BJ (cell line): ENCODE measurements at regions not wholly inside any gene's neighbourhood (a gene's known extent, or its start where the extent isn't known, plus 50 kb on each side); places are given as distances from the start of the nearest gene placed in this dataset.

ENCODE experiments used
- CTCF ChIA-PET: fragments of 350-600 bp; formaldehyde crosslinking; extraction: SDS; loops from one replicate; lab custom pipeline; 2021; ENCODE audit warnings: antibody characterized with exemption, inconsistent platforms; lab: Yijun Ruan, JAX
- POLR2A ChIA-PET: fragments of 300-600 bp; sonication (Branson Sonifier 250); formaldehyde crosslinking; extraction: SDS; loops from one replicate; lab custom pipeline; 2021; ENCODE audit warnings: antibody characterized with exemption; lab: Charles Lee
- DNase-seq: peaks from one replicate; pipeline ENCODE4 v3.0.0-alpha.2; 2011; ENCODE audit warnings: low read depth
- H3K27me3 ChIP-seq: 2 replicates; pipeline ENCODE4 v1.6.0; 2011; ENCODE audit warnings: low read length; ENCODE audit not compliant: control insufficient read depth, insufficient read depth
- H3K36me3 ChIP-seq: 2 replicates; pipeline ENCODE4 v1.5.1; 2011; ENCODE audit warnings: low read length; ENCODE audit not compliant: control insufficient read depth, insufficient read depth
- H3K4me3 ChIP-seq: 2 replicates; pipeline ENCODE4 v1.5.1; 2011; ENCODE audit warnings: low read depth, mild to moderate bottlenecking, control low read depth, low read length
- CTCF ChIP-seq: IDR thresholded peaks from 2 replicates; pipeline ENCODE4 v1.5.1; 2011; ENCODE audit warnings: low read depth, mild to moderate bottlenecking, control low read depth, inconsistent platforms, low read length, moderate library complexity; ENCODE audit not compliant: insufficient read depth

GRCh38 chr13:65829241-65830008 lies 1400.7 kb downstream of the PCDH9 start:
- POLR2A ChIA-PET = no interaction called here

GRCh38 chr13:65826657-65827056 lies 1403.5 kb downstream of the PCDH9 start:
- DNase-seq = no peak
- no peak for TF ChIP-seq CTCF
- H3K27me3 ChIP-seq = no peaks in the 10 kb centered on the region
- no peaks in the 10 kb centered on the region for H3K36me3 ChIP-seq
- POLR2A ChIA-PET = no interaction called here
- H3K4me3 ChIP-seq = no peak overlapping the region
- CTCF ChIA-PET = no interaction called here

More at GRCh38 chr13:65829241-65830008, 1400.7 kb downstream of the PCDH9 start:
- H3K4me3 ChIP-seq = no peak overlapping the region
- CTCF ChIA-PET = no interaction called here
- H3K36me3 ChIP-seq = no peaks in the 10 kb centered on the region
- no peak for DNase-seq
- no peak for TF ChIP-seq CTCF
- H3K27me3 ChIP-seq = no peaks in the 10 kb centered on the region

GRCh38 chr13:65825039-65825438 lies 1405.1 kb downstream of the PCDH9 start:
- CTCF ChIA-PET = no interaction called here
- no peak for TF ChIP-seq CTCF
- peak; percentile 2 for DNase-seq
- no peak overlapping the region for H3K4me3 ChIP-seq
- H3K27me3 ChIP-seq = no peaks in the 10 kb centered on the region
- no peaks in the 10 kb centered on the region for H3K36me3 ChIP-seq
- POLR2A ChIA-PET = no interaction called here

GRCh38 chr13:65808061-65808460 lies 1422.1 kb downstream of the PCDH9 start:
- no peak for TF ChIP-seq CTCF
- ChIA-PET CTCF (no interaction called here), POLR2A (no interaction called here)
- no peak for DNase-seq
- Histone ChIP-seq H3K27me3 (no peaks in the 10 kb centered on the region), H3K36me3 (no peaks in the 10 kb centered on the region), H3K4me3 (no peak overlapping the region)

- no peaks in the 10 kb centered on the region for H3K36me3 ChIP-seq
Measured at GRCh38 chr13:65803530-65804392, 1426.4 kb downstream of the PCDH9 start.

More at GRCh38 chr13:65803530-65804392, 1426.4 kb downstream of the PCDH9 start:
- no peak for DNase-seq
- ChIA-PET POLR2A (no interaction called here), CTCF (no interaction called here)
- TF ChIP-seq CTCF = no peak
- H3K27me3 ChIP-seq = no peaks in the 10 kb centered on the region
- H3K4me3 ChIP-seq = no peak overlapping the region
